GM12864 (cell line): ENCODE measurements at regions not wholly inside any gene's neighbourhood (a gene's known extent, or its start where the extent isn't known, plus 50 kb on each side); places are given as distances from the start of the nearest gene placed in this dataset.

Source experiments
- DNase-seq: peaks from one replicate; pipeline ENCODE4 v3.0.0-alpha.2; 2011; ENCODE audit warnings: low read depth
- H3K4me3 ChIP-seq: 2 replicates; pipeline ENCODE4 v1.5.1; 2011; ENCODE audit warnings: mild to moderate bottlenecking, low read depth, low read length, control low read depth
- CTCF ChIP-seq: IDR thresholded peaks from 2 replicates; pipeline ENCODE4 v1.5.1; 2011; ENCODE audit warnings: low read depth, mild to moderate bottlenecking, moderate library complexity, low read length, control low read depth, inconsistent platforms; ENCODE audit errors: missing control alignments

- H3K4me3 ChIP-seq, result no peak overlapping the region
- DNase-seq, result no peak
- no peak for TF ChIP-seq CTCF
Measured at GRCh38 chr13:107296804-107297203, 728.9 kb upstream of the ARGLU1 start.

- no peak for DNase-seq
- no peak overlapping the region for H3K4me3 ChIP-seq
- no peak for TF ChIP-seq CTCF
Measured at GRCh38 chr13:107295416-107296140, 727.6 kb upstream of the ARGLU1 start.

- TF ChIP-seq CTCF, result no peak
- no peak overlapping the region for H3K4me3 ChIP-seq
- no peak for DNase-seq
Measured at GRCh38 chr13:107293924-107294323, 726.0 kb upstream of the ARGLU1 start.

- DNase-seq, result no peak
- no peak for TF ChIP-seq CTCF
- H3K4me3 ChIP-seq, result no peak overlapping the region
Measured at GRCh38 chr13:107291875-107292274, 723.9 kb upstream of the ARGLU1 start.

GRCh38 chr13:107289540-107289939 lies 721.6 kb upstream of the ARGLU1 start:
- TF ChIP-seq CTCF, result no peak
- no peak for DNase-seq
- no peak overlapping the region for H3K4me3 ChIP-seq

GRCh38 chr13:107284173-107284572 lies 716.2 kb upstream of the ARGLU1 start:
- TF ChIP-seq CTCF, result no peak
- H3K4me3 ChIP-seq, result no peak overlapping the region
- no peak for DNase-seq

- no peak for DNase-seq
- TF ChIP-seq CTCF, result no peak
- no peak overlapping the region for H3K4me3 ChIP-seq
Measured at GRCh38 chr13:107277911-107278310, 710.0 kb upstream of the ARGLU1 start.
